SK-N-SH treated with all-trans-retinoic acid at 6 μM for 48 hours (cell line): ENCODE measurements at regions not wholly inside any gene's neighbourhood (a gene's known extent, or its start where the extent isn't known, plus 50 kb on each side); places are given as distances from the start of the nearest gene placed in this dataset.

ENCODE experiments used
- ATAC-seq: fragments of 200-7000 bp; cut with Tn5 transposase; 3 replicates; pipeline ENCODE4 v1.9.1; 2020; ENCODE audit warnings: mild to moderate bottlenecking, moderate library complexity
- ARNTL ChIP-seq: fragments of 450-650 bp; formaldehyde crosslinking; IDR thresholded peaks from 2 replicates; pipeline ENCODE4 v1.5.0; 2020; ENCODE audit warnings: low read depth, mild to moderate bottlenecking, moderate library complexity, borderline replicate concordance
- BACH2 ChIP-seq: fragments of 250-450 bp; sonication (Bioruptor Pico); IDR thresholded peaks from 2 replicates; pipeline ENCODE4 v1.9.0; 2021; ENCODE audit warnings: mild to moderate bottlenecking, borderline replicate concordance
- ESRRG ChIP-seq: fragments of 250-450 bp; sonication (Bioruptor Pico); IDR thresholded peaks from 2 replicates; pipeline ENCODE4 v1.6.1; 2021; ENCODE audit warnings: mild to moderate bottlenecking
- GLIS3 ChIP-seq: fragments of 250-450 bp; sonication (Bioruptor Pico); IDR thresholded peaks from 2 replicates; pipeline ENCODE4 v1.5.0; 2020; ENCODE audit warnings: mild to moderate bottlenecking, moderate library complexity
- ISL1 ChIP-seq: fragments of 250-450 bp; sonication (Bioruptor Pico); IDR thresholded peaks from 2 replicates; pipeline ENCODE4 v2.1.2; 2022; ENCODE audit warnings: mild to moderate bottlenecking, moderate library complexity
- OSR1 ChIP-seq: fragments of 250-450 bp; sonication (Bioruptor Pico); IDR thresholded peaks from 2 replicates; pipeline ENCODE4 v1.8.0; 2022; ENCODE audit warnings: moderate library complexity, mild to moderate bottlenecking, inconsistent platforms
- PATZ1 ChIP-seq: fragments of 250-450 bp; sonication (Bioruptor Pico); IDR thresholded peaks from 2 replicates; pipeline ENCODE4 v1.8.0; 2020; ENCODE audit warnings: mild to moderate bottlenecking, moderate library complexity, borderline replicate concordance
- POU6F1 ChIP-seq: fragments of 250-450 bp; sonication (Bioruptor Pico); IDR thresholded peaks from 2 replicates; pipeline ENCODE4 v1.8.0; 2021; ENCODE audit warnings: low read depth, mild to moderate bottlenecking, moderate library complexity, borderline replicate concordance
- PPARA ChIP-seq: fragments of 250-450 bp; sonication (Bioruptor Pico); IDR thresholded peaks from 2 replicates; pipeline ENCODE4 v1.5.0; 2020; ENCODE audit warnings: mild to moderate bottlenecking, borderline replicate concordance
- RARB ChIP-seq: fragments of 250-450 bp; sonication (Bioruptor Pico); IDR thresholded peaks from 2 replicates; pipeline ENCODE4 v1.8.0; 2021; ENCODE audit warnings: mild to moderate bottlenecking, moderate library complexity
- SNAI2 ChIP-seq: fragments of 250-450 bp; sonication (Bioruptor Pico); IDR thresholded peaks from 2 replicates; pipeline ENCODE4 v1.5.0; 2020; ENCODE audit warnings: mild to moderate bottlenecking, moderate library complexity
- TCF4 ChIP-seq: fragments of 250-450 bp; sonication (Bioruptor Pico); IDR thresholded peaks from 2 replicates; pipeline ENCODE4 v1.8.0; 2021; ENCODE audit warnings: mild to moderate bottlenecking, moderate library complexity, borderline replicate concordance
- TOX ChIP-seq: fragments of 250-450 bp; sonication (Bioruptor Pico); IDR thresholded peaks from 2 replicates; pipeline ENCODE4 v1.8.0; 2021; ENCODE audit warnings: mild to moderate bottlenecking, moderate library complexity, borderline replicate concordance
- TSHZ2 ChIP-seq: fragments of 250-450 bp; sonication (Bioruptor Pico); IDR thresholded peaks from 2 replicates; pipeline ENCODE4 v1.5.0; 2020; ENCODE audit warnings: mild to moderate bottlenecking, moderate library complexity
- ZC3H10 ChIP-seq: fragments of 250-450 bp; sonication (Bioruptor Pico); IDR thresholded peaks from 2 replicates; pipeline ENCODE4 v1.5.1; 2021; ENCODE audit warnings: mild to moderate bottlenecking, moderate library complexity
- ZFP3 ChIP-seq: fragments of 250-450 bp; sonication (Bioruptor Pico); IDR thresholded peaks from 2 replicates; pipeline ENCODE4 v1.5.0; 2020; ENCODE audit warnings: mild to moderate bottlenecking, moderate library complexity
- ZFP30 ChIP-seq: fragments of 450-650 bp; formaldehyde crosslinking; IDR thresholded peaks from 2 replicates; pipeline ENCODE4 v1.5.0; 2022; ENCODE audit warnings: mild to moderate bottlenecking, moderate library complexity
- ZNF565 ChIP-seq: fragments of 450-650 bp; formaldehyde crosslinking; conservative IDR thresholded peaks from 2 replicates; pipeline ENCODE4 v1.5.0; 2020; ENCODE audit warnings: low read depth, mild to moderate bottlenecking, moderate library complexity
- ZNF70 ChIP-seq: fragments of 450-650 bp; formaldehyde crosslinking; IDR thresholded peaks from 2 replicates; pipeline ENCODE4 v1.5.0; 2020; ENCODE audit warnings: mild to moderate bottlenecking, moderate library complexity
- ZNF8 ChIP-seq: fragments of 450-650 bp; formaldehyde crosslinking; IDR thresholded peaks from 2 replicates; pipeline ENCODE4 v1.5.0; 2020; ENCODE audit warnings: mild to moderate bottlenecking, moderate library complexity
- TF ChIP-seq, protein P1 (sequence below): fragments of 250-450 bp; sonication (Bioruptor Pico); IDR thresholded peaks from 2 replicates; pipeline ENCODE4 v1.5.1; 2021; ENCODE audit warnings: mild to moderate bottlenecking, moderate library complexity
- TF ChIP-seq, protein P2 (sequence below): fragments of 250-450 bp; sonication (Bioruptor Pico); IDR thresholded peaks from 2 replicates; pipeline ENCODE4 v1.5.1; 2020; ENCODE audit warnings: low read depth, mild to moderate bottlenecking, moderate library complexity

DNA sequence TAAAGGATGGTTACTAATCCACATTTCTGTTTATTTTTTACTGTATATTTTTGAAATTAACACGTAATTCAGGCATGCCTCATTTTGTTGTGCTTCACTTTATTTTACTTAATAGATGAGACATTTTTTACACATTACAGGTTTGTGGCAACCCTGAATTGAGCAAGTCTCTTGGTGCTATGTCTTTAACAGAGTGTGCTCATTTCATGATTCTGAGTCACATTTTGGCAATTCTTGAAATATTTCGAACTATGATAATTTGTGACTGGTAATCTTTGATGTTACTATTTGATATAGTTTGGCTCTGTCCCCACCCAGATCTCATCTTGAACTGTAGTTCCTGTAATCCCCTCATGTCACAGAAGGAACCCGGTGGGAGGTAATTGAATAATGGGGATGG, 1120.5 kb upstream of the FLRT2 start:
- TF ChIP-seq TOX (CRISPR knock-in tag) (no peak), BACH2 (no peak), PPARA (CRISPR knock-in tag) (no peak), ZNF70 (no peak)
- TF ChIP-seq, protein P1, sequence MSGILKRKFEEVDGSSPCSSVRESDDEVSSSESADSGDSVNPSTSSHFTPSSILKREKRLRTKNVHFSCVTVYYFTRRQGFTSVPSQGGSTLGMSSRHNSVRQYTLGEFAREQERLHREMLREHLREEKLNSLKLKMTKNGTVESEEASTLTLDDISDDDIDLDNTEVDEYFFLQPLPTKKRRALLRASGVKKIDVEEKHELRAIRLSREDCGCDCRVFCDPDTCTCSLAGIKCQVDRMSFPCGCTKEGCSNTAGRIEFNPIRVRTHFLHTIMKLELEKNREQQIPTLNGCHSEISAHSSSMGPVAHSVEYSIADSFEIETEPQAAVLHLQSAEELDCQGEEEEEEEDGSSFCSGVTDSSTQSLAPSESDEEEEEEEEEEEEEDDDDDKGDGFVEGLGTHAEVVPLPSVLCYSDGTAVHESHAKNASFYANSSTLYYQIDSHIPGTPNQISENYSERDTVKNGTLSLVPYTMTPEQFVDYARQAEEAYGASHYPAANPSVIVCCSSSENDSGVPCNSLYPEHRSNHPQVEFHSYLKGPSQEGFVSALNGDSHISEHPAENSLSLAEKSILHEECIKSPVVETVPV (CRISPR knock-in tag), result no peak
- ATAC-seq, result no peak

DNA sequence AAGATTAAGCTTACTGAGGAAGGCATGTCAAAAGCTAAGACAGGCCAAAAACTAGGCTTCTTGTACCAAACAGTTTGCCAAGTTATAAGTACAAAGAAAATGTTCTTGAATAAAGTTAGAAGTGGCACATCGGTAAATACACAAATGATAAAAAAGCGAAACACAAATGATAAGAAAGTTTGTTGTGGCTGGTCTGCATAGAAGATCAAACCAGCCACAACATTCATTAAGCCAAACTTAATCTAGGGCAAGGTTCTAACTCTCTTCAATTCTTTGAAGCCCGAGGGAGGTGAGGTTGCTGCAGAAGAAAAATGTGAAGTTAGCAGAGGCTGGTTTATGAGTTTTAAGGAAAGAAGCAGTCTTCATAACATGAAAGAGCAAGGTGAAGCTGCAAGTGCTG, 1119.6 kb upstream of the FLRT2 start:
- TF ChIP-seq BACH2 (no peak), TSHZ2 (CRISPR knock-in tag) (no peak), TCF4 (no peak), ZFP3 (no peak), ESRRG (CRISPR knock-in tag) (no peak), GLIS3 (CRISPR knock-in tag) (no peak), PPARA (CRISPR knock-in tag) (no peak), RARB (CRISPR knock-in tag) (no peak), ZNF8 (CRISPR knock-in tag) (no peak), POU6F1 (CRISPR knock-in tag) (no peak), ISL1 (CRISPR knock-in tag) (no peak)
- TF ChIP-seq, protein P2, sequence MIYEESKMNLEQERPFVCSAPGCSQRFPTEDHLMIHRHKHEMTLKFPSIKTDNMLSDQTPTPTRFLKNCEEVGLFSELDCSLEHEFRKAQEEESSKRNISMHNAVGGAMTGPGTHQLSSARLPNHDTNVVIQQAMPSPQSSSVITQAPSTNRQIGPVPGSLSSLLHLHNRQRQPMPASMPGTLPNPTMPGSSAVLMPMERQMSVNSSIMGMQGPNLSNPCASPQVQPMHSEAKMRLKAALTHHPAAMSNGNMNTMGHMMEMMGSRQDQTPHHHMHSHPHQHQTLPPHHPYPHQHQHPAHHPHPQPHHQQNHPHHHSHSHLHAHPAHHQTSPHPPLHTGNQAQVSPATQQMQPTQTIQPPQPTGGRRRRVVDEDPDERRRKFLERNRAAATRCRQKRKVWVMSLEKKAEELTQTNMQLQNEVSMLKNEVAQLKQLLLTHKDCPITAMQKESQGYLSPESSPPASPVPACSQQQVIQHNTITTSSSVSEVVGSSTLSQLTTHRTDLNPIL, result no peak
- ATAC-seq, result no peak

DNA sequence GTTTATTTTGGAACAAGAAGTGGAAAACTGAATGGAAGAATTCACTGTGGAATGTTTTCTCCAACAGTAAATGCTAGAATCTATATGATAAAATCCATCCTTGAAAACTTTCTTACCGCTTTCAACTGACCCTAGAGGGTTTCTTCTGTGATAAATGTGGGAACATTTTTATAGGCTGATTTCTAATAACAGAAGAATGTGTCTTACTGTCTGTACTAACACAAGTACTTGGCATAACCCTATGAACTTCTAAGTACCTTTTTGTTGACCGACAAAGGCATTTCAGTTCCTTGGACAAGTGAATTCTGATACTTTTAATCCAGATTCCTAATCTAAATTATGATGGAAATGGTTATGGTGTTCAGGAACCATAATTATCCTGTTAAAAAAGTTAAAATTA, 1109.7 kb upstream of the FLRT2 start:
- TF ChIP-seq OSR1 (CRISPR knock-in tag) (no peak), ZFP30 (CRISPR knock-in tag) (no peak), ZNF565 (CRISPR knock-in tag) (no peak), ZC3H10 (CRISPR knock-in tag) (no peak), PPARA (CRISPR knock-in tag) (no peak), ZFP3 (no peak), TCF4 (no peak), GLIS3 (CRISPR knock-in tag) (no peak), ZNF8 (CRISPR knock-in tag) (no peak)
- TF ChIP-seq, protein P2, result no peak
- no peak for ATAC-seq

DNA sequence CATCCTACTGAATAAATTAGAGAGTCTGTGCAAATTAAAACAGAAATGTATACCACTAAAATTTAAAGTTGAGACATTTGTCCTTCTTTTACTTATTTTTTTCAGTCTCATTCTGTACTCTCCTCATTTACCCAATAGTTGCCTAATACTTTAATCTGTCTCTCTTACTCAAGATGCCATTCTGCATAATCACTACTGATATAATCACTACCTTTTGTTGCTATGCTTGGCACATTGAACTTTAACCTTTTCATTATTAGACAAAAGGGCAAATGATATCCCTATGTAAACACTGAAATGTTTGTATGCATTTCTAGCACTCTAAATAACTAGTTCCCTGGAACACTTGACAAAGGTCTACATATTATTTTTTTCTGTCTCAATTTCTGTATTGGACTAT, 1108.3 kb upstream of the FLRT2 start:
- ATAC-seq, result no peak
- TF ChIP-seq, protein P1 (CRISPR knock-in tag), result no peak
- TF ChIP-seq ESRRG (CRISPR knock-in tag) (no peak), TOX (CRISPR knock-in tag) (no peak), PPARA (CRISPR knock-in tag) (no peak), ZC3H10 (CRISPR knock-in tag) (no peak), ARNTL (CRISPR knock-in tag) (no peak), ISL1 (CRISPR knock-in tag) (no peak), ZNF8 (CRISPR knock-in tag) (no peak), ZFP3 (no peak), PATZ1 (CRISPR knock-in tag) (no peak), OSR1 (CRISPR knock-in tag) (no peak), SNAI2 (CRISPR knock-in tag) (no peak), BACH2 (no peak), TCF4 (no peak)
